CD14-positive monocyte (primary cell): ENCODE measurements at regions not wholly inside any gene's neighbourhood (a gene's known extent, or its start where the extent isn't known, plus 50 kb on each side); places are given as distances from the start of the nearest gene placed in this dataset.
"Not testable (repeated sequence)": the region's sequence is repeated elsewhere in the genome, so short reads cannot be mapped to it uniquely, and the experiment has no call there.

Source experiments
- DNase-seq, 3 donors: peaks; one replicate each; pipeline ENCODE4 v3.0.0-alpha.2; 2011 to 2022
- H2AFZ ChIP-seq: 2 replicates; pipeline ENCODE4 v1.6.0; 2012; ENCODE audit warnings: mild to moderate bottlenecking, low read depth, low read length, inconsistent platforms; ENCODE audit not compliant: insufficient read depth, poor library complexity, severe bottlenecking
- H3K27ac ChIP-seq, 2 donors: 1 replicate in 1 of 2; 2 replicates in 1 of 2; pipeline ENCODE4 v1.5.1; 2012 to 2013; ENCODE audit warnings: low read length in 2 of 2, control low read depth in 1 of 2, inconsistent platforms in 1 of 2, low read depth in 1 of 2, mild to moderate bottlenecking in 1 of 2
- H3K27me3 ChIP-seq, 2 donors: one replicate each; pipeline versions ENCODE4 v1.6.0 to v1.6.1; 2011 to 2013; ENCODE audit warnings: low read length in 2 of 2; ENCODE audit not compliant: control insufficient read depth in 2 of 2, insufficient read depth in 2 of 2
- H3K36me3 ChIP-seq, 2 donors: replicated peaks in 1 of 2; 1 replicate in 1 of 2; 2 replicates in 1 of 2; pipeline versions ENCODE4 v1.5.1 to v1.6.1; 2012 to 2013; ENCODE audit warnings: low read length in 2 of 2, control low read depth in 1 of 2, inconsistent platforms in 1 of 2, mild to moderate bottlenecking in 1 of 2; ENCODE audit not compliant: insufficient read depth in 2 of 2, control insufficient read depth in 1 of 2
- H3K4me1 ChIP-seq, 2 donors: 1 replicate in 1 of 2; 2 replicates in 1 of 2; pipeline versions ENCODE4 v1.5.1 to v1.6.1; 2012 to 2013; ENCODE audit warnings: low read length in 2 of 2, control low read depth in 1 of 2, inconsistent platforms in 1 of 2, mild to moderate bottlenecking in 1 of 2, moderate library complexity in 1 of 2; ENCODE audit not compliant: insufficient read depth in 2 of 2, control insufficient read depth in 1 of 2
- H3K4me2 ChIP-seq: replicated peaks from 2 replicates; pipeline ENCODE3; 2012; ENCODE audit warnings: low read length, moderate library complexity, mild to moderate bottlenecking; ENCODE audit not compliant: poor library complexity, severe bottlenecking; ENCODE audit errors: extremely low read depth
- H3K4me3 ChIP-seq, 3 experiments: fragments of 200-600 bp in 1 of 3; sonication (generic) in 1 of 3; replicated peaks in 1 of 3; 1 replicate in 2 of 3; 2 replicates in 1 of 3; pipeline ENCODE4 v1.5.1; 2011 to 2013; ENCODE audit warnings: low read length in 3 of 3, mild to moderate bottlenecking in 3 of 3, control low read depth in 2 of 3, low read depth in 2 of 3, inconsistent platforms in 1 of 3, moderate library complexity in 1 of 3
- H3K79me2 ChIP-seq: 2 replicates; pipeline ENCODE4 v1.6.0; 2012; ENCODE audit warnings: mild to moderate bottlenecking, control low read depth, inconsistent platforms, low read length, moderate library complexity; ENCODE audit not compliant: insufficient read depth
- H3K9ac ChIP-seq: 2 replicates; pipeline ENCODE4 v1.6.0; 2017; ENCODE audit warnings: low read length, mild to moderate bottlenecking; ENCODE audit not compliant: insufficient read depth, poor library complexity, severe bottlenecking
- H3K9me3 ChIP-seq, 2 donors: replicated peaks in 1 of 2; 1 replicate in 1 of 2; 2 replicates in 1 of 2; pipeline versions ENCODE4 v1.5.1 to v1.6.1; 2012 to 2013; ENCODE audit warnings: low read length in 2 of 2, control low read depth in 1 of 2; ENCODE audit not compliant: control insufficient read depth in 1 of 2, insufficient read depth in 1 of 2
- H4K20me1 ChIP-seq: 2 replicates; pipeline ENCODE4 v1.6.0; 2012; ENCODE audit warnings: mild to moderate bottlenecking, low read length, control low read depth, moderate library complexity; ENCODE audit not compliant: insufficient read depth
- H3K27ac Mint-ChIP-seq, 7 donors: one replicate each; pipeline ENCODE4 v1.8.0; 2020; ENCODE audit warnings: mild to moderate bottlenecking in 7 of 7, mixed read lengths in 7 of 7, moderate library complexity in 6 of 7, inconsistent platforms in 2 of 7
- H3K27me3 Mint-ChIP-seq, 3 donors: one replicate each; pipeline ENCODE4 v1.8.0; 2021 to 2022; ENCODE audit warnings: low read depth in 3 of 3, mild to moderate bottlenecking in 3 of 3, mixed read lengths in 3 of 3, moderate library complexity in 3 of 3, inconsistent platforms in 1 of 3
- H3K36me3 Mint-ChIP-seq, 2 donors: one replicate each; pipeline ENCODE4 v1.8.0; 2020; ENCODE audit warnings: mixed read lengths in 2 of 2, inconsistent platforms in 1 of 2, mild to moderate bottlenecking in 1 of 2
- H3K4me1 Mint-ChIP-seq: one replicate; pipeline ENCODE4 v1.8.0; 2020; ENCODE audit warnings: mild to moderate bottlenecking, mixed read lengths
- H3K4me3 Mint-ChIP-seq, 2 donors: one replicate each; pipeline ENCODE4 v1.8.0; 2020; ENCODE audit warnings: mild to moderate bottlenecking in 2 of 2, mixed read lengths in 2 of 2, moderate library complexity in 1 of 2
- H3K9me3 Mint-ChIP-seq, 7 donors: one replicate each; pipeline ENCODE4 v1.8.0; 2020 to 2022; ENCODE audit warnings: mixed read lengths in 7 of 7, mild to moderate bottlenecking in 6 of 7, moderate library complexity in 6 of 7, inconsistent platforms in 2 of 7
- WGBS: methylation state at CpG from one replicate; pipeline ENCODE4 v1.1.5; 2013; ENCODE audit warnings: missing lambda C conversion rate; ENCODE audit not compliant: insufficient coverage; 5-methylcytosine and 5-hydroxymethylcytosine counted together
- intact Hi-C, 2 donors: fragments of 100-400 bp; cut with micrococcal nuclease; formaldehyde crosslinking; loops; one replicate each; pipeline versions ENCODE4 v1.15.0 to v1.15.1; 2023

DNA sequence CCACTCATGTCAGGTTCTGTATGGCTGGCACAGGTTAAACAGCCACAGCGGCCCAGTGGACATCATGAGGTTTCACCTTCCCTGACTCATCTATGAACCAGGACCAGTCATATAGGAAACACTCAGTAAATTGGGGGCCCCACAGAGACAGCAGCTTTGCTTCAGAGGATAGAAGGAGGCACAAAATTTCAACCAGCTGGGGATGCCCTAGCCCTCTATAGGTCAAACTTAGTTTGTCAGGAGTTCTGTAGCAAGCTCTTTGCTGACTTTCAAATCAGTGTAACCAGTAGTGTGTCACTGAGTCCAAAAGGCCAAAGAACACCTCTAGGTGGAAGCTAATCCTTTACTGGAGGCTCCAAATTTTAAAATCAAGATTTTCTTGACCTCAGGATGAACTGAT lies 4157.8 kb upstream of the TPTE start:
- intact Hi-C loops, H3K9ac ChIP-seq, H3K9me3 Mint-ChIP-seq, H3K27me3 Mint-ChIP-seq, H3K4me2 ChIP-seq, H3K4me3 Mint-ChIP-seq, H3K79me2 ChIP-seq, H3K36me3 ChIP-seq, H3K36me3 Mint-ChIP-seq, H3K4me1 Mint-ChIP-seq, H4K20me1 ChIP-seq, H3K27me3 ChIP-seq, H3K4me1 ChIP-seq, H2AFZ ChIP-seq, DNase-seq, H3K9me3 ChIP-seq, H3K27ac ChIP-seq, H3K4me3 ChIP-seq, H3K27ac Mint-ChIP-seq: not testable (repeated sequence)
- no CpG with 5 or more reads among the region's 1 CpG for WGBS

DNA sequence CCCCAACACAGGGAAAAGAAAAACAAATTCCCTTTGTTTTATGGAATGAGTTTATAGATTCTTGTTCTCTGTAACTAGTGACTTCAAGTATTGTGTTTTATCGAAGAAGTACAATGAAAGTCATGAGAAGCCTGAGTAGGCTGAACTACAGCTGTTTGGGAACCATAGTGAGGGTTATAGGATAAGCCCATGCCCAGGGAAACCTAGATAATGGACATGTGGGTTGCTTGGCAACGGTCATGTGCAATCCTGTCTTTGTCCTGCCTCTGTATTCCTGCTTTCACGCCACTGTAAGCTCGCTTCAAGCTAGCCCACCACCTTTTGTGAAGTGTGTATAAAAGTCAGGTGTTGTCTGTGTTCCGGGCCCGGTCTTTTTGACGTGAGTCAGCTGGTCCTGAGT lies 4152.6 kb upstream of the TPTE start:
- H4K20me1 ChIP-seq, H3K27me3 Mint-ChIP-seq, H3K27me3 ChIP-seq, H3K36me3 ChIP-seq, DNase-seq, H3K79me2 ChIP-seq, H3K4me2 ChIP-seq, H3K27ac Mint-ChIP-seq, H3K4me1 ChIP-seq, H3K36me3 Mint-ChIP-seq, H3K4me1 Mint-ChIP-seq, intact Hi-C loops, H3K27ac ChIP-seq, H2AFZ ChIP-seq, H3K9me3 ChIP-seq, H3K9me3 Mint-ChIP-seq, H3K4me3 Mint-ChIP-seq, H3K9ac ChIP-seq: not testable (repeated sequence)
- WGBS: 33% methylated on average over 1 of the region's 7 CpGs
- peak overlapping the region in 1 of 3 experiments; percentile 25 for H3K4me3 ChIP-seq

DNA sequence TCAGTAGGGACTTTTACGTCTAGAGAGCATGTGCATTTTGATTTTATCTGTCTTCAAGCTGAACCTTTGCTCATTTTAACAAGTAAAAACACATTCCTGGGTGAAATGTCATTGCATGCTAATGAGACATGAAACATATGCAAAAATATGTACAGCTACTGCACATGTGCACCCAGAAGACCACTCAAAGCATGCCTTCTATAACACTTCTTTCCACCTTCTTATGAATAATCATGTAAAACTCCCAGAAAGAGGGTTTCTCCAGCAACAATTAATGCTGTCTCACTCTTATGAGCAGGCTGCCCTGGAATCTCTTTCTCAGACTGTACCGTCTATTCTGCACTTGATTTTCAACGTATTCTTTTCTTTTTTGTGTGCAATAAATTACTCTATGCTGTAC lies 4148.1 kb upstream of the TPTE start:
- H2AFZ ChIP-seq, H3K4me1 Mint-ChIP-seq, intact Hi-C loops, H3K9me3 ChIP-seq, H3K9me3 Mint-ChIP-seq, H3K79me2 ChIP-seq, H3K36me3 ChIP-seq, H3K9ac ChIP-seq, H3K27ac ChIP-seq, DNase-seq, H3K4me3 ChIP-seq, H3K4me2 ChIP-seq, H3K27me3 ChIP-seq, H3K4me1 ChIP-seq, H4K20me1 ChIP-seq, H3K36me3 Mint-ChIP-seq, H3K27ac Mint-ChIP-seq, H3K27me3 Mint-ChIP-seq, H3K4me3 Mint-ChIP-seq: not testable (repeated sequence)
- no CpG with 5 or more reads among the region's 3 CpGs for whole genome bisulfite sequencing
